ENCODE measurements at regions not wholly inside any gene's neighbourhood (a gene's known extent, or its start where the extent isn't known, plus 50 kb on each side); places are given as distances from the start of the nearest gene placed in this dataset.

DNA sequence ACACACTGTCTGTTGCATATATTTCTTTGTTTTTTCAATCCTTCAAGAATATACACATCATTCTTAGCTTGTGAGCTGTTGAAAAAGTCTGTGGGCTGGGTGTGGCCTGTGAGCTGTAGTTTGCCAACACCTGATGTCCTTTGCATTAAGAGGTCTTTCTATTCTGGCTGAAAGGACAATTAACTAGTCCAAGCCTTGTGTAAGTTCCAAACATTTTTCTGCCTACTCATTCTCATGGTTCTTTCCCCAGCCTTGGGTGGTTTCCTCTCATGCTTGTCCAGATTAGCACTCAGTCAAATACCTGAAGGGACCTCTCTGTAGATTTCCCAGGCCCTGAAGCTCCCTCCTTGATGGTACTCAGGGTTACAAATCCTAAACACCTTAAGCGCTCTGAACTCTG is 57.8 kb upstream of the NABP1 start:
- H3K4me1 ChIP-seq (ENCODE audit: control insufficient read depth, insufficient read depth, low read length) = no peaks in the 10 kb centered on the region
- no peaks in the 10 kb centered on the region for H3K36me3 ChIP-seq (ENCODE audit: control insufficient read depth, insufficient read depth, low read length)
- H3K27ac ChIP-seq (ENCODE audit: low read length) = no peak overlapping the region
- no peak overlapping the region for H3K4me3 ChIP-seq (ENCODE audit: low read depth in 2 of 2, low read length in 2 of 2)
- no peaks in the 10 kb centered on the region for H3K27me3 ChIP-seq (ENCODE audit: control insufficient read depth, insufficient read depth, low read length)
- no peaks in the 10 kb centered on the region for H3K9me3 ChIP-seq (ENCODE audit: control insufficient read depth, insufficient read depth, low read depth, low read length)
- in situ Hi-C loops (cut with HindIII; ENCODE audit: low pct_unique_long_range_greater_than_20kb, low sequenced_read_pairs) (no loop called here), intact Hi-C loops (cut with micrococcal nuclease; ENCODE audit: unreplicated experiment) (no loop called here)
- DNase-seq (ENCODE audit: low read depth, low spot score) (no peak), ATAC-seq (no peak)
- ChIA-PET CTCF (no interaction called here), POLR2A (no interaction called here)
- no TSS peak for BruUV-seq (replicated peaks)
- no peak for TF ChIP-seq SIN3A (IDR thresholded peaks at IDR 0.05; ENCODE audit: borderline replicate concordance, insufficient read depth, low read depth, low read length)
- no peak for TF ChIP-seq POLR2AphosphoS5 (IDR thresholded peaks at IDR 0.05; ENCODE audit: low read depth, low read length)
- TF ChIP-seq, protein P1, sequence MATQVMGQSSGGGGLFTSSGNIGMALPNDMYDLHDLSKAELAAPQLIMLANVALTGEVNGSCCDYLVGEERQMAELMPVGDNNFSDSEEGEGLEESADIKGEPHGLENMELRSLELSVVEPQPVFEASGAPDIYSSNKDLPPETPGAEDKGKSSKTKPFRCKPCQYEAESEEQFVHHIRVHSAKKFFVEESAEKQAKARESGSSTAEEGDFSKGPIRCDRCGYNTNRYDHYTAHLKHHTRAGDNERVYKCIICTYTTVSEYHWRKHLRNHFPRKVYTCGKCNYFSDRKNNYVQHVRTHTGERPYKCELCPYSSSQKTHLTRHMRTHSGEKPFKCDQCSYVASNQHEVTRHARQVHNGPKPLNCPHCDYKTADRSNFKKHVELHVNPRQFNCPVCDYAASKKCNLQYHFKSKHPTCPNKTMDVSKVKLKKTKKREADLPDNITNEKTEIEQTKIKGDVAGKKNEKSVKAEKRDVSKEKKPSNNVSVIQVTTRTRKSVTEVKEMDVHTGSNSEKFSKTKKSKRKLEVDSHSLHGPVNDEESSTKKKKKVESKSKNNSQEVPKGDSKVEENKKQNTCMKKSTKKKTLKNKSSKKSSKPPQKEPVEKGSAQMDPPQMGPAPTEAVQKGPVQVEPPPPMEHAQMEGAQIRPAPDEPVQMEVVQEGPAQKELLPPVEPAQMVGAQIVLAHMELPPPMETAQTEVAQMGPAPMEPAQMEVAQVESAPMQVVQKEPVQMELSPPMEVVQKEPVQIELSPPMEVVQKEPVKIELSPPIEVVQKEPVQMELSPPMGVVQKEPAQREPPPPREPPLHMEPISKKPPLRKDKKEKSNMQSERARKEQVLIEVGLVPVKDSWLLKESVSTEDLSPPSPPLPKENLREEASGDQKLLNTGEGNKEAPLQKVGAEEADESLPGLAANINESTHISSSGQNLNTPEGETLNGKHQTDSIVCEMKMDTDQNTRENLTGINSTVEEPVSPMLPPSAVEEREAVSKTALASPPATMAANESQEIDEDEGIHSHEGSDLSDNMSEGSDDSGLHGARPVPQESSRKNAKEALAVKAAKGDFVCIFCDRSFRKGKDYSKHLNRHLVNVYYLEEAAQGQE (IDR thresholded peaks at IDR 0.05; ENCODE audit: insufficient read depth in 1 of 2, low read depth in 2 of 2, low read length in 1 of 2) = no peak
- TF ChIP-seq TCF7L2 (IDR thresholded peaks at IDR 0.05; ENCODE audit: low read depth, low read length) = no peak
- TF ChIP-seq, protein P2, sequence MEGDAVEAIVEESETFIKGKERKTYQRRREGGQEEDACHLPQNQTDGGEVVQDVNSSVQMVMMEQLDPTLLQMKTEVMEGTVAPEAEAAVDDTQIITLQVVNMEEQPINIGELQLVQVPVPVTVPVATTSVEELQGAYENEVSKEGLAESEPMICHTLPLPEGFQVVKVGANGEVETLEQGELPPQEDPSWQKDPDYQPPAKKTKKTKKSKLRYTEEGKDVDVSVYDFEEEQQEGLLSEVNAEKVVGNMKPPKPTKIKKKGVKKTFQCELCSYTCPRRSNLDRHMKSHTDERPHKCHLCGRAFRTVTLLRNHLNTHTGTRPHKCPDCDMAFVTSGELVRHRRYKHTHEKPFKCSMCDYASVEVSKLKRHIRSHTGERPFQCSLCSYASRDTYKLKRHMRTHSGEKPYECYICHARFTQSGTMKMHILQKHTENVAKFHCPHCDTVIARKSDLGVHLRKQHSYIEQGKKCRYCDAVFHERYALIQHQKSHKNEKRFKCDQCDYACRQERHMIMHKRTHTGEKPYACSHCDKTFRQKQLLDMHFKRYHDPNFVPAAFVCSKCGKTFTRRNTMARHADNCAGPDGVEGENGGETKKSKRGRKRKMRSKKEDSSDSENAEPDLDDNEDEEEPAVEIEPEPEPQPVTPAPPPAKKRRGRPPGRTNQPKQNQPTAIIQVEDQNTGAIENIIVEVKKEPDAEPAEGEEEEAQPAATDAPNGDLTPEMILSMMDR (IDR thresholded peaks at IDR 0.05) = no peak

DNA sequence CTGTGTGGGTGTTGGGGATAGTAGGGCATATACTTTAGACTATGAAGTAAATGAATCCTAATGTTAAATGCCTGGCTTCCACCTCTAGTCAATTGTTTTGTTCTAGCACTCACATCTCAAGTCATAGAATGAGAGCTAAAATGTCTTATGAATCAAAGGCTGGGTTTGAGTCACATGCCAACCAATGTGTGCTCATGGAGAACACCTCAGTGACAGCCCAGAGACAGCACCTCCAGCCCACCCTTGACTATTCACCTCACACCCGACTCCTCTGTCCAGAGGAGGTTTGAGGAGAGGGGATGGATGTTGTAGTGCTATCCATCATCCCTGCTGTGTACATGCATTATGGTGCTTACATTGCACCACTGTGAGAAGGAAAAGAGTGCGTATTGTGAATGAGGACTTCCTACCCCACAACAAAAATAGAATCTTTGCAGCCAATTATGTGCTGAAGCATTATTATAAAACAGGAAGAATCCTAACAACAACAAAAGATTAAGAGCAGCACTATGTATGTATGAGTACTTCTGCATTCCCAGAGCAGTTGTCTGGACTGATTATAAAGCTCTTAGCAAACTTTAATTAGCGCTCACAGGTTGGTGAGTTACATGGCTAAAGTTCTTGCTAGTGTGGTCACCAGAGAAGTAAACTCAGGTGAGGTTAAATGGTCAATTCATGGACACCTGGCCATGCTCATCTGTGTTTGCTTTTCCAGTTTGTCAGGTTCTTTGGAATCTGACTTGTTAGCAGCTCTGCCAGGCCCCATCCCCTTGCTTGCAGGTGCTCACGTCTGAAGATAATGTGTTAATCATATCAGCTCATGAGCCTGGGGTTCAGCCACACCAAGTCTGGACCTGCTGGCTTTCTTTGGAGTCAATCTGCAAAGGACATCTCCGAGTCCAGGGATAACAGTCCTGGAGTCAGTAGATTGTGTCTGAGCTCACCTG is 55.3 kb upstream of the NABP1 start:
- intact Hi-C loops (cut with micrococcal nuclease; ENCODE audit: unreplicated experiment) = no loop called here
- Histone ChIP-seq H3K4me3 (ENCODE audit: low read depth in 2 of 2, low read length in 2 of 2) (no peak overlapping the region), H3K36me3 (ENCODE audit: control insufficient read depth, insufficient read depth, low read length) (no peaks in the 10 kb centered on the region), H3K9me3 (ENCODE audit: control insufficient read depth, insufficient read depth, low read depth, low read length) (no peaks in the 10 kb centered on the region), H3K27me3 (ENCODE audit: control insufficient read depth, insufficient read depth, low read length) (no peaks in the 10 kb centered on the region), H3K4me1 (ENCODE audit: control insufficient read depth, insufficient read depth, low read length) (no peaks in the 10 kb centered on the region), H3K27ac (ENCODE audit: low read length) (no peak overlapping the region)
- DNase-seq (ENCODE audit: low read depth, low spot score) (no peak), ATAC-seq (no peak)
- in situ Hi-C loops (cut with HindIII; ENCODE audit: low pct_unique_long_range_greater_than_20kb, low sequenced_read_pairs) = no loop called here
- ChIA-PET POLR2A (no interaction called here), CTCF (no interaction called here)
- no peak for TF ChIP-seq POLR2AphosphoS5 (IDR thresholded peaks at IDR 0.05; ENCODE audit: low read depth, low read length)
- no TSS peak for BruUV-seq (replicated peaks)

DNA sequence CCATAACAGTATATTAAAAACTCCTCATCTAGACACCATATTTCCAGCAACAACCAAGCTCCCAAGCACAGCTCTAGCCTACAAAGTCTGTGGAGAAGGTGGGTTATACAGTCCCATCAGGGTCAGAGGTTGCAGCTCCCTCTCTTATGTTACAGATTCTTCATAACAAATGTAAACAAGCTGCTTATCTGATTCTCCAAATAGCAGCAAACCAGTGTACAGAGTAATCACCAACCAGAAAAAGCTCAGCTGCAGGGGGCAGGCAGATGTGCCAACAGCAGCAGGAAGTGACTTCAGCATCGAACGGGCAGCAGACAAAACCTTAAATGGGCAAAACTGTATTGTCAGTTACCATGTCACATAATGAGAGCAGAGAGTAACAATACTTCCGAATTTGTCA is 52.9 kb upstream of the NABP1 start:
- TF ChIP-seq POLR2AphosphoS5 (IDR thresholded peaks at IDR 0.05; ENCODE audit: low read depth, low read length) (no peak), SIN3A (IDR thresholded peaks at IDR 0.05; ENCODE audit: borderline replicate concordance, insufficient read depth, low read depth, low read length) (no peak), TCF7L2 (IDR thresholded peaks at IDR 0.05; ENCODE audit: low read depth, low read length) (no peak)
- TF ChIP-seq, protein P1 (IDR thresholded peaks at IDR 0.05; ENCODE audit: insufficient read depth in 1 of 2, low read depth in 2 of 2, low read length in 1 of 2) = no peak
- TF ChIP-seq, protein P2 (IDR thresholded peaks at IDR 0.05) = no peak
- no TSS peak for BruUV-seq (replicated peaks)
- H3K4me1 ChIP-seq (ENCODE audit: control insufficient read depth, insufficient read depth, low read length) = no peaks in the 10 kb centered on the region; the same call in 1 of the 2 replicates
- no peak overlapping the region for H3K4me3 ChIP-seq (ENCODE audit: low read depth in 2 of 2, low read length in 2 of 2)
- ChIA-PET CTCF (no interaction called here), POLR2A (no interaction called here)
- H3K36me3 ChIP-seq (ENCODE audit: control insufficient read depth, insufficient read depth, low read length) = no peaks in the 10 kb centered on the region
- intact Hi-C loops (cut with micrococcal nuclease; ENCODE audit: unreplicated experiment) = no loop called here
- no peaks in the 10 kb centered on the region for H3K9me3 ChIP-seq (ENCODE audit: control insufficient read depth, insufficient read depth, low read depth, low read length)
- DNase-seq (ENCODE audit: low read depth, low spot score) (no peak), ATAC-seq (no peak)
- H3K27me3 ChIP-seq (ENCODE audit: control insufficient read depth, insufficient read depth, low read length) = no peaks in the 10 kb centered on the region
- H3K27ac ChIP-seq (ENCODE audit: low read length) = no peak overlapping the region
- in situ Hi-C loops (cut with HindIII; ENCODE audit: low pct_unique_long_range_greater_than_20kb, low sequenced_read_pairs) = no loop called here

All from Panc1 (cell line).